ENCODE measurements at regions not wholly inside any gene's neighbourhood (a gene's known extent, or its start where the extent isn't known, plus 50 kb on each side); places are given as distances from the start of the nearest gene placed in this dataset.

DNA sequence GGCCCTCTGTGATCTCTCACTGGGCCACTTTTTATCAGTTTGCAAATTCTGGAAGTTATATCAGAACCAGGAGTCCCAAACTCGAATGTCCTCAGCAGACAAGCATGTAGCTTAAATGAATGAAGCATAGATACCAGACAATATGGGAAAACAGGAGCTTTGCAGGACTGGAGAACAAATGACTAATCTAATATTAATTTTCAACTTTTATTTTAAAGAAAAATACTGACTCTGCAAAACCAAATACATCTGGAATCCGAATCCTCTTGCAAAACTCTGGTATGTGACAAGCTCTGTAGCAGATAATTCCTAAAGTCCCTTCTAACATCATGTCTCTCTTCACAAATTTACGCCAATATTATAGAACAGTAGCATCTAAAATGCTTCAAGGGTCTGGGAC lies 427.4 kb downstream of the TTLL7 start:
- DNase-seq = no peak

DNA sequence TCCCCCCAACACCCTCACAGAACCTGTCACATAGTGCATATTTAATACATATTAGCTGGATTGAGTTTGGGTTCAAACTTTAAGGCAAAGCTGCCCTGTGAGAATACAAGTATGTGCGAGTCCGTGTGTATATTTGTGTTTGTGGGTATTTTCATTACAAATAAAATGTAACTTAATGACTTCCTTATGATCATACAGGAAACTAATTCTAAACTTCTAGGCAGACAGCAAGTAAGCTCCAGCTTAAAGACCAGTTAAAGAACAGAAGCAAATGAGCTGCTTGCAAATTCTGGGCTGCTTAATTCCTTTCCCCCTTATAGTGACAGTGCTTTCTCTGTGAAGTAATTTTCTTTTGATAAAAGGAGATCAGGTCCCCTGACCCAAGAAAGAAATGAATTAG lies 437.6 kb downstream of the TTLL7 start:
- no peak for DNase-seq

DNA sequence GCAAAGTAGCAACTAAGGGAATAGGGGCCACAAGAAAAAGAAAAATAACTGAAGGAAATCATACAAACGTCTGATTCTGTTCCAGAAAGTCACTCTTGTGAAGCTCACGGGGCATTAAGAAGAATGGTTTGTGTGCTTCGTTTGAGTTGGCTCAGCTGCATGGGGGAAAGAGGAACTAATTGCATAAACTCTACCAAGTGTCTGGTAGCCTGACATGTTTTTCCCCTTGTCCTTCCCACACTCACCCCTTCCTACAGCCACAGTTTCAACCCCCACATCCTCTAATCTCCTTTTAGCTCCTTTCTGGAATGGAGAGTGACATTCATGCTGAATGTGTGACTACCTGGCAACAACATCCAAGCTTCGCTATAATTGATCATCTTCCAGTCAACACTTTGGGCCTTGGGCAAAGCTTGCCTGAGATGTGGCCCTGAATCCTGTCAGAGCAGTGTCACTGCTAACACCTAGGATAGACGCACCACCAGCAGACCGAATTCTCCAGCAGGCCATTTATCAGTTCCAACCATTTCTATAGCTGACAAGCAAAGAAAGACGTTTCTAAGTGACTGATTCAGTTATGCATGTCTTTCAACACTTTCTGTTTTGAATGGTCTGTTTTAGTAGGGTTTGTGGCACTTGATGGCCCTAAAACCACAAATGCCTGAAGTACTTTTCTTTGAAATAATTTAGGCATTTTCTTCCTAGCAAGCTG lies 439.6 kb downstream of the TTLL7 start:
- no peak for DNase-seq

DNA sequence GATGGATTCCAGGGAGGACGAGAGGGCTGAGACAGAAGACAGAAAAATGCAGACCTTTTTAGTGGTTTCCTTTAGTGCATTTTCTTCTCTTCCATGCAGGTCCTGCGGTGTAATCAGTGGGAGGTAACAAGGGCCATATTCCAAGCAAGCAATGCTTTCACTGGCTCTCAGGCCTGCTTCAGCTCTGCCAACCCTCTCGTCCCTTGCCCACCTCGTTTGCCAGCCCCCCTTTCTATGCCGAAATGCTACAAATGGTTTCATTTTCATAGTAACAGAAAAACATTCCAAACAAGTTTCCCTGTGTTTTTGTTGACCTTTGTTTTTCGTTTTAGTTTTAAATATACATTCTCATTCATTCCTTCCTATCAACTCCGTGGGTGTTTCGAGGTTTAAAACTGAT lies 443.1 kb downstream of the TTLL7 start:
- DNase-seq = no peak

DNA sequence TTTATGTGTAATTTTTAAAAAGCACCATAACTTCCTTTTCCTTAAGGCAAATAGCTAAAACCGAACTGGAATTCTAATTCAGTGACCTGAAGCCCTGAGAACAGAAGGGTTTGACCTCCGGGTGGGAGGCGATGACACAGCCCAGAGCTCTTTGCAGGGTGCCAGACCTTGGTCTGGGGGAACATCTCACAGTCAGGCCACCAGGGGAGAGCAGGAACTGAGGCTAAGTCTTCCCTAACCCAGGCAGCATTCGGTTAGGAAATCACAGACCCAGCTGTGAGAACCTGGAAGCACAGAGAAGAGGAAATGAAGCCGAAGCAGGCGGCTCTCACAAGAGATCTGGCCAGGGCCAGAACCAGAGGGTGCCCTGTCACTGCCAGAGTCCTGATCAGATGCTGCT lies 444.8 kb downstream of the TTLL7 start:
- no peak for DNase-seq

DNA sequence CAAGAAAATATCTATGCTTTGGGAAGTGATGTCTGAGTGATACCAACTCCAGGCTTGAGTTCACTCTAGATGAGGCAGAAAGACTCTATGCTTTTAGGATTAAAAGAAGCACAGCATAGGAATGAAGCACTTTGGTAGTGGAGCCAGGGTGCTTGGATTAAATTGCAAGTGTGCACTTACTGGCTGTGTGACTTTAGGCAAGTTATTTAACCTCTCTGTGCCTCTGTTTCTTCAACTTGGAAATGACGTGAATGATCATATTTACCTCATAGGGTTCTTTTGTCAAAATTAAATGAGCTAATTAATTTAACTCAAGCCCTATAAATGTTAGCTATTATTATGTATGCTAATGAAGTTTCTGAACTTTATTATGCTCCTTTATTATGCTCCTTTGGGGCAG lies 446.1 kb downstream of the TTLL7 start:
- no peak for DNase-seq

DNA sequence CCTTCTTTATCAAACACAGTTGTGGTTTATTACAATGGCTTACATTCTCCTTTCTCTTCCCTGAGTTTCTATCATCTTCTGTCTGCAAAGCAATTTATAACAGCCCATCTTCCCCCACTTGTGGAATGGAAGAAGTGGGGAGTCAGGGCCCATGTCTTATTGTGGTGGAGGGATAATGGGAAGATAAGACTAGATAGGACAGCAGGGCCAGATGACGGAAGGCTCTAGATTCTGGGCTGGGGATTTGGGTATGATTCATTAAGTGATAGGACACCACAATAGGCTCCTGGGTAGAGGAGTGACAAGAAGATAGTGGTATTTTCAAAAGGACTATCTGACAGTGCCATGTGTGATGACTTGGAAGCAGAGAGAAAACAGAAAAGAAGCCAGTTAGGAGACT lies 450.6 kb downstream of the TTLL7 start:
- DNase-seq = no peak

DNA sequence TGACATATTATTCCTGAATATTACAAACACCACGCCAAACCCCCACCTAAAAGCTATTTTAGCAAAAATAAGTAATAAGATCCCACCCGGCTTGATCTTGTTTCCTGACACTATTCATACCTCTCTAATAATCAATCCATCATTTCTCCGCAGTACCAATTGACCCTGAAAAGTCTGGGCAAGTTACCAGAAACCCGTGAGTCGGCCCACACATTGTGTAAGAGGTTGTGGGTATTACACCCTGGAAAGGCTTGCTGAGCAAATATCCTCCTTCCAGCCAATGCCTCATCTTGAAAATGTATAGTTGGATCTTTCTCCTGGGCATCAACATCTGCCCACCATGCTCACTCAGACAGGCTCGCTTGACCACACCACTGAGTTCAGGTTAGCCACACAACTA lies 451.0 kb downstream of the TTLL7 start:
- no peak for DNase-seq

DNA sequence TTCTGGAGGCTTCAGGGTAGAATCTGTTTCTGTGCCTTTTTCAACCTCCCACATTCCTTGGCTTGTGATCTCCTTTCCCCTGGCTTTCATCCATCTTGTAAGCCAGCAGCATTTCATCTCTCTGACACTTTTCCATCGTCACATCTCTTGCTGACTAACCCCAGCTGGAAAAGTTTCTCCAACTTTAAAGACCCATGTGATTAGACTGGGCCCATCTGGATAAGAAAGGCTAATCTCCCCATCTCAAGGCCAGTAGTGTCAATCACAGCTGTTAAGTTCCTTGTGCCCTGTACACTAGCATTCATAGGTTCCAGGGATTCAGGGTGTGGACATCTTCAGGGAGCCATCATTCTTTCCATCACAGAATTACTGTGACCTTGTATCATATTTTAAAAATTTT lies 452.1 kb downstream of the TTLL7 start:
- DNase-seq = no peak

DNA sequence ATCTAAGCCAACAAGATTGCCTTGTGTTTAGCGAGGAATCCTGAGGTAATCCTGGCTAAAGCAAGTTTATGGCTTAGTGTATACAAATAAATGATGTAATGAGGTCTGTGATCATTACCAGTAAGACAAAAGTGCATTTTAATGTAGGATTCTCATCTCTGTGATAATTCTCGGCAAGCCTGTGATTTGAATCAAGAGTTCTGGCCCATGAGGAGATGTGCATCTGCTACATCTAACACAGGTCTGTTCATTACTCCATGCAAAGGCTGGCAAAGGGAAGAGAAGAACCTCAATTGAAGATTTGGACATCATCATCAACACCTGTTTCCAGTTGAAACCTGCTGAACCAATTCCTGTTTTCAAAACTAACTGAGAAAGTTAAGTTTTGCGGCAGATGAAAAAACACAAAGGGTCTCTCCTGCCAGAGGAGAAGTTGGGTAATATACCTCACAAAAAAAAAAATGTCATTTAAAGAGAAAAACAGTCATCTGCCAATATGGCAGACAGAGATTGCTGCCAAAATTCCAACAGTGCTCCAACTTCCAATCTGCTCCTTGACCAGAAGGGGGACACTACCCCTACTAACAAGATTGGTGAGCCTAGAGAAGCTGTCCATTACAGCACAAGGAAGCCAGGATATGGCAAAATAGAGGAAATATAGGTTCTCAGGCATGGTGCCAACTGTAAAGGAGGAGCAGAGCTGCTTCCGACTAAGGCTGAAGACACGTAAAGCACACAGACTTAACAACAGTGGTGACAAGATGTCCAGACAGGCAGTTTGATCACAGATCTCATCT lies 453.7 kb downstream of the TTLL7 start:
- no peak for DNase-seq

DNA sequence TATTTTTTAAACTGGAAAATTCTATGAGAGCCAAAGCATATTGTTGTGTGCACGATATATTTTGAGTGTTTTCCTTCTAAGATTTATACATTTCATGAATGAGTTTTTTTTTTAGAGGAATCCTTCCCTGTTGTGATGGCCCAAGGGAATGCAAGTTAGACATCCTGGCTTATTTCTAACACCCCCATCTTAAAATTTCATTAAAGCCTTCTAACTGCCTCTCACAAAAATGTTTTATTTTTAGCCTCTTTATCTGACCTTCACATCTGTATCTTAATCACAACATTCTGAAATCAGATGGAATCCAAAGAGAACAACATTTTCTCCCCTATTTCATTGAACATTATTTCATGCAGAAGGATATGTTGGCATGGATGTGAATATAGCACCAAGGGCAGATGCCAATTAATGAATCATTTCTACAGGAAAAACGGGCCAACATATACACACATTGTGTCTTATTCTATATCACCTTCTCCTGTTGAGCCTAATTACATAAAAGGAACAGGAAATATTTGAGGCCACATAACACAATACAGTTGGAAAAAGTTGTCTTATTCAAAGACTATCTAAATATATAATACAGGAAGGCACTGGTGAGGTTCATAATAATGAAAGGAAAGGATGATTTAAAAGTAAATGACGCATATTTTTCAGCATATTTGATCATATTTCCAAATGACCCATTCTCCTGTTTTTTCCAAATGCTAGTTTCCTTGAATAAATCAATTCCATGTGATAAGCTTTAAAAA lies 455.5 kb downstream of the TTLL7 start:
- no peak for DNase-seq

DNA sequence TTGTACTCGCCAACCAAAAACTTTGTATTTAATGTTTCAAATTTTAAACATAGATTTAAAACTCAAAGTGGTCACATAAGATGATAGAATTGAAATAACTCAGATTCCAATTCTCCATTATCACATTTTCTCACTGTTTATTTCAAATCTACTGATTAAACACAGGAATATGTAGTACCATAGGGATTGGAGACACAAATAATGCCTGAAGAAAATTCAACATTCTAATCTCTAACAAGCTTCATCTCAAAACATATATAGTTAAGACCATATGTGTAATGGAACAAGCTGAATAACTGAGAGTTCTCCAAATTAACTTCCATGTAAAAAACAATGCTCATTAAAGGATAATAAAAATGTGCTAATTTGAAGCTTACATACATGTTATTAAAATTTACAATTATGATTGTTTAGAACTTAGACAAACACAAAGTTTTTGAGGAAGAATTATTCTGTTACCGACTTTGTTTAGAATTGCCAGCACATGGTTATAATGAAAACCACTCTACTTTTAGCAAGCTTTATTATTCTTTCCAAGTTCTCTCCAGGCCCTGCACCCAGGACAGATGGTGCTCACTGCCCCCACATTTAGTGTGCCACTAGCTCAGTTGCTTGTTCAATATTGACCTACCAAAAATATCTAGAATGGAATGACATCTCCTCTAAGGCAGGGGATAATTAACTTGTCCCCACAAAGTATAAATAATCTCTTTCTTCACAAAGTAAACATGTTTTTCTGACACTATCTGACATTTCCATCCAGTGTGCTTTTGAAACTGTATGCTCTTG lies 467.2 kb downstream of the TTLL7 start:
- DNase-seq = no peak

DNA sequence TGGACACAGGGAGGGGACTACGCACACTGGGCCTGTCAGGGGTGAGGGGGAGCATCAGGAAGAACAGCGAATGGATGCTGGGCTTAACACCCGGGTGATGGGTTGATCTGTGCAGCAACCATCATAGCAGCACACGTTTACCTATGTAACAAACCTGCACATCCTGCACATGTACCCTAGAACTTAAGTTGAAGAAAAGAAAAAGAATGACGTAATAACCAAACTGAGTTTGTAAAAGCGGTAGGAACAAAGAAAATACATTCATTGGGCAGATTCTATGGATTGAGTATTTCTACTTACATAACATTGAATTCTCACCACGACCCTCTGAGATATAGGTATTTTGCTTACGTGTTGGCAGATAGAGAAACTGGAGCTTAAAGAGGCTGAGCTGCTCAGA lies 468.4 kb downstream of the TTLL7 start:
- DNase-seq = no peak

DNA sequence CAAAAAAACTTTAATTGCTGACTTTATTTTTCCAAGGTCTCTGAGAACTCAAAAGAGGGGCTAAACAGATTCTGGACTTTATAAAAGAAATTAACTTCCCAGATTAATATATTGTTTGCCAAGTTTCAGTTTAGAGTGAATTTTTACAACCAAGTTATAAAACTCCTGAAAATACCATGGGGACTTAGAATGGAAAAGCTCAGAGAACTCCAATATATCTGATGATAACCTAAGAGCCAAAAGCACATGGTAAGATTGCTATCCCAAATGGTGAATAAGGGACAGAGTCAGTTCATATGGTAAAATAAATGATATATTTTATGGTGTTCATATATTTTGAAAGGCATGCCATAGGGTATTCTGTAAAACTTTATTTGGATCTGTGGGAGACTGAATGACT lies 470.9 kb downstream of the TTLL7 start:
- no peak for DNase-seq

DNA sequence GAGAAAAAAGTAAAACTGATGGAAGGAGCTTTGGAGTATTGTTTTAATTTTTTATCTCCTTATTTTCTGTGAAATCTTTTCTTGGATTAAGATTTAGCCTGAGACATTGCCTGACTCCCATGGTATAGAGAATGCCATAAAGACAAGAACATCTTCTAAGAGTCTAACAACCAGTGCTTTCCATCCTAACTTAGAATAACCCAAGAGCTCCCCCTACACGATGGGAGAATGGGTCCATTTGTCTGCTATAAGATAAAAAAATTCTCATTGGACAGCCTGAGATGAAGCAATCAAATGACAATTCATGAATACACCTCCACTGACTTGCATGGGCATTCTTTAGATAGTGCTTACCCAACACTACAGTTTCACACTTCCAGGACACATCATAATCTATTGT lies 478.1 kb downstream of the TTLL7 start:
- DNase-seq = no peak

DNA sequence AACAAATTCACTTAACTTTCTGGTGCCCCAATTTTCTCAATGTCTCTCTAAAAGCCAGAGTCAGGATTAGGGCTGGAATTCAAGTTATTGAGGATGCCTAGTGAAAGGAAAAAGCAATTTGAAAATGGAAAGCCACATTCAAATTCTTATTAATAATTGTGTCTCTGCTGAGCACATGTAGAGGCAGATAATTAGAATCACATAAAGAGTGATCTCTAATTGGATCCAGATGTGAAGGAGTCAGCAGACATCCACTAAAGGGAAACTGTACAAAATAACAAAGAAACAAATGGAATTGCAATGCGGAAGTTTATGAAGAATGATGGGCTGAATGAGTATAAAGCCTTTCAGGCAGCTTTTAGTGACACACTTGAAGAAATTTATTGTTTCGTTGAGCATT lies 482.6 kb downstream of the TTLL7 start:
- DNase-seq = no peak

DNA sequence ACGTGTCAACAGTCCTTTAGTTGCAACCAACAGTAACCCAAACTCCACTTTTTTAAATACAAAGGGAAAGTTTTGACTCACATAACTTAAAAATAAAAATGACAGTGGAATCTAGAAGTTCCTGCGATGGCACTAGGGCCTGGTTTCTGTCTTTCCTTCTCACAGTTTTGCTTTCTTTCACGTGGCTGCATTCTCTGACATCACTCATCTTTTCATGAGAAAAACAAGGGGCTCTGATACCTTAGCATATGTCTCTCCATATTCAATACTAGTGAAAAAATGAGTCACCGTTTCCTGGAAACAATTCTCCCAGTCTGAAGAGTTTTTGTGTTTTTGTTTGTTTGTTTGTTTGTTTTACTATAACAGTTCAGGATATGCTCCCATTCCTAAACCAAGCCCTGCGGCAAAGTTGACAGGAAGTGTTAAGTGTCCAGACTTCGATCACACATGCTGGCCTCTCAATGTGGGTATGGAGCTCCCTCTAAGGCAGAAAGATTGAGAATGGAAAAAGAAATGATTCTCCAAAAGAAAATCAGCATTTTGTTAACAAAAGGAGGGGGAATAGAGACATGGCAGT lies 483.3 kb downstream of the TTLL7 start:
- no peak for DNase-seq

DNA sequence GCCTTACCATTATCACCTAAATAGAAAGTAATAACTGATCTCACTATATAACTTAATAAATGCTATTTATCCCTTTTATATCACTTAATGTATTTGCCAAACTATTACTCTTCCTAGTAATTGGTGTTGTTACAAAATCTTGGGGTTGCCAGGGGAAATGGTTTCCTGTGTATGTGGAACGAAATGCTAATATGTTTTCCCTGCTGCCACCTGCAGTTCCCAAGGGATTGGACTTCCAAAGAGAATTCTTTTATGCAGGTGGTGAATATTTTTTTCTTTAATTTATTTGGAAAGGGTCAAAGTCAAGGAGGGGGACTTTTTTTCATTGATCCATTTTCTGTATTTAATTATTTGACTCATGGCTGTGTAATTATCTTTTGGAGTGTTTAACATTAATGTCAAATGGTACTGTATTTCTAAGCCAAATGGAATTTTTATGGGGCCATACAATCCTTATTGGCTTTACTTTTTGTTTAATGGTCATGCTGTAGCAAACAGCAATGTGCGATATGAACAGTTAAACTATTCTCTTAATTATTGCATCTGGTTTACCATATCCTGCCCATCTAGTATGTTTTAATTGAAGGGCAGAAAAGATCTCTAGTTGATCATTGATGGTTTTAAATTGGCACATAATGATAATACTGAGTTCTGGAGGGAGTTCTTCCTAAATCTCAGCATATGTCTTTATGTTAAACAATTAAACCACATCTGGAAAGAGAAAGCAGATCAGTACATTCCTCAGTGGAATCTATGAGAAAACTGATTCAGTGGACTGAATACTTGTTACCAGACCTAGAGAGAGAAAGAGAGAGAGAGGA lies 486.3 kb downstream of the TTLL7 start:
- no peak for DNase-seq

DNA sequence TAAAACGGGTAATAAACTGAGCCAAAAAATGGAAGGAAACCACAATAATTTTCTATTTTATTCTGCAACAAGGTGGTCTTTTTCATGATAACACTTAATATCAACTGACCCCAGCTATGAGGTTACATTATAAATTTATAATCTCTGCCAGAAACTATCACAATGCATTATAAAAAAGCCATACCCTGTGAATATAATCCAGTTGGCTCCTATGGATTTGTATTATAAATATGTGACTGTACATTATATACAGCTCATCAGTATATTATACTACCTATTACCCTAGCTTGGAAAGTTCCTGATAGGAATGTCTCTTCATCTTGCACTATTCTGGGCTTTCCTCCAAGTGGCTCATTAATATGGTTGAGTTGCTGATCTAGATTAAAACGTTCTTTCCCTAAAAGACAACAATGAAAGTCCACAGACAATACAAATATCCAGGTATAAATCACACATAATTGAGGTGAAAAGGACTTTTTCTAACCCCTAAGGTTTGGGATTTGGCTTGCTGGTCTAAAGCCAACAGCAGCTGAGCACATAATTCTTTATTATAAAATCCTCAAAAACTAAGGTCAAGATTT lies 487.7 kb downstream of the TTLL7 start:
- no peak for DNase-seq

DNA sequence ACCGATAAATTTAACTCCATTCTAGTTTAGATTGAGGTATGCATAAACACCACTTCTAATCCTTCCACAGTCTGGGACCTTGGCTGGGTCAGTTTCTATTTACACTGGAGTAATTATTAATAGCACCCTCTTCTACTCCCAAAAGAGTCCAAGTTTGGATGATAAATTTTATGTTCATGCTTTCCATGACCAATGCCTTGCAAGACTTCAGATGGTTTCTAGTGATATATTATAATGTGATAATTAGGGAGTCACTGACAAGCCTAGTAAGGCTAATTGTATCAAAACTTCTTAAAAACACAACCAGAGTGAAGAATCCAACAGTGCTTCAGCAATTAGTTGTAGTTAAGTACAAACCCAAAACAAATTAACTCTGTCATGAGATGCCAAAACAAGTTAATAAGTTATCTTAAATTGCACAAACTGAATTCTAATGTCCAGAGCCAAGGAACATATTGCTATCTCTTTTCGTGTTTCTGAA lies 489.6 kb downstream of the TTLL7 start:
- DNase-seq = no peak

DNA sequence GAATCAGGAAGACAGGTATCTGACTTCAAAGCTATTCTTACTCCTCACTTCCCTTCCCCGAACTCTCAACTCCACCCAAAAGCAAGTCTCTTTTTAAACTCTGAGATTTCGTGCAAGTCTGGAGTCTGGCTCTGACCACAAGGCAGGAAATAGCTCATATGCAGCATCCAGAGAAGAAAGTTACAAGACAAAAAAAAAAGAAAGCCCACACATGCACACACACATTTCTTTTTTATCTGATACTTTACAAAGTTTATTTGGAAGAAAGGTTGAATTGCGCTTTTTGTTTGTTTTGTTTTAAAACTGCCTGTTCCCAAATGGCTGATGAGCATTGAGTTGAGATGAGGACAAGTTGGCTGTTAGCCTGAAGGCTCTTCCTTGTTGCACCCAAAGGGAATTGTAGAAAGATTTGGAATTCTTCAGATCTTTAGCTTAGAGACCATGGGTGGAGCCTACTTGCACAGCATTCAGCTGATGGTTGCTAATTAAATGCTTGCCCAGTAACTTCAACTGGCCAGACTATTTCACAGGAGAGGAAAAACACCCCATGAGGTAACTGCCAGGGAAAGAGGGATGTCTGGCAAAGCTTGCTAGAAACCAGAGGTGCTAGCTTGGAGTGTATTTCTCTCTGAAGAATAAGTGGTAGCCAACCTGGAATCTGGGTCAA lies 490.3 kb downstream of the TTLL7 start:
- DNase-seq = peak; percentile 42

Measured in femur (tissue), 1 donor.